WTC11 (cell line): ENCODE measurements at regions not wholly inside any gene's neighbourhood (a gene's known extent, or its start where the extent isn't known, plus 50 kb on each side); places are given as distances from the start of the nearest gene placed in this dataset.

ENCODE experiments used
- ATAC-seq: fragments of 200-7000 bp; cut with Tn5 transposase; 2 replicates; pipeline ENCODE4 v1.10.0; 2021; ENCODE audit warnings: mild to moderate bottlenecking, moderate library complexity
- CTCF ChIA-PET: fragments of 300-600 bp; sonication (Branson Sonifier 250); formaldehyde crosslinking; loops from one replicate; lab custom pipeline; 2021; ENCODE audit warnings: antibody characterized with exemption; lab: Charles Lee
- POLR2A ChIA-PET: fragments of 350-600 bp; sonication (Branson Sonifier 250); formaldehyde crosslinking; loops from one replicate; lab custom pipeline; 2021; ENCODE audit warnings: antibody characterized with exemption; lab: Charles Lee
- DNase-seq: peaks from one replicate; pipeline ENCODE4 v3.0.0; 2021; ENCODE audit warnings: low spot score
- H3K27ac Mint-ChIP-seq: 2 replicates; pipeline ENCODE4 v1.8.0; 2021; ENCODE audit warnings: mixed read lengths
- H3K27me3 Mint-ChIP-seq: 2 replicates; pipeline ENCODE4 v1.8.0; 2021; ENCODE audit warnings: low read depth, mild to moderate bottlenecking, moderate library complexity, mixed read lengths
- H3K36me3 Mint-ChIP-seq: 2 replicates; pipeline ENCODE4 v1.8.0; 2021; ENCODE audit warnings: mixed read lengths
- H3K4me1 Mint-ChIP-seq: 2 replicates; pipeline ENCODE4 v1.8.0; 2022; ENCODE audit warnings: mixed read lengths
- H3K4me3 Mint-ChIP-seq: 2 replicates; pipeline ENCODE4 v1.8.0; 2021; ENCODE audit warnings: mild to moderate bottlenecking, moderate library complexity, mixed read lengths
- H3K9me3 Mint-ChIP-seq: 2 replicates; pipeline ENCODE4 v1.8.0; 2021; ENCODE audit warnings: mixed read lengths
- ESRRA ChIP-seq: sonication (generic); formaldehyde crosslinking; IDR thresholded peaks from 2 replicates; pipeline ENCODE4 v1.8.1; 2022; ENCODE audit warnings: mild to moderate bottlenecking, missing genetic modification reagents, borderline replicate concordance
- GABPB1 ChIP-seq: sonication (generic); formaldehyde crosslinking; IDR thresholded peaks from 2 replicates; pipeline ENCODE4 v1.8.1; 2023; ENCODE audit warnings: mild to moderate bottlenecking, missing genetic modification reagents
- GRHL2 ChIP-seq: fragments of 250-450 bp; sonication (Bioruptor Pico); IDR thresholded peaks from 2 replicates; pipeline ENCODE4 v1.8.0; 2022; ENCODE audit warnings: mild to moderate bottlenecking, moderate library complexity; ENCODE audit not compliant: insufficient replicate concordance, severe bottlenecking
- GTF2I ChIP-seq: fragments of 250-450 bp; sonication (Bioruptor Pico); conservative IDR thresholded peaks from 2 replicates; pipeline ENCODE4 v1.4.0; 2021; ENCODE audit warnings: mild to moderate bottlenecking
- JAZF1 ChIP-seq: fragments of 250-450 bp; sonication (Bioruptor Pico); IDR thresholded peaks from 2 replicates; pipeline ENCODE4 v1.9.0; 2021; ENCODE audit warnings: moderate library complexity, mild to moderate bottlenecking, inconsistent platforms
- OVOL2 ChIP-seq: fragments of 250-450 bp; sonication (Bioruptor Pico); IDR thresholded peaks from 2 replicates; pipeline ENCODE4 v1.9.0; 2021; ENCODE audit warnings: mild to moderate bottlenecking, borderline replicate concordance
- TEAD1 ChIP-seq: sonication (generic); formaldehyde crosslinking; IDR thresholded peaks from 2 replicates; pipeline ENCODE4 v1.8.0; 2022; ENCODE audit warnings: mild to moderate bottlenecking, missing genetic modification reagents
- ZNF219 ChIP-seq: sonication (generic); formaldehyde crosslinking; IDR thresholded peaks from 2 replicates; pipeline ENCODE4 v1.8.0; 2023; ENCODE audit warnings: missing genetic modification reagents, mild to moderate bottlenecking, borderline replicate concordance
- ZNF232 ChIP-seq: sonication (generic); formaldehyde crosslinking; IDR thresholded peaks from 2 replicates; pipeline ENCODE4 v1.8.0; 2022; ENCODE audit warnings: mild to moderate bottlenecking, missing genetic modification reagents
- ZNF317 ChIP-seq: sonication (generic); formaldehyde crosslinking; IDR thresholded peaks from 2 replicates; pipeline ENCODE4 v1.8.1; 2023; ENCODE audit warnings: low read depth, mild to moderate bottlenecking, moderate library complexity, missing genetic modification reagents, borderline replicate concordance
- ZNF396 ChIP-seq: fragments of 250-450 bp; sonication (Bioruptor Pico); IDR thresholded peaks from 2 replicates; pipeline ENCODE4 v1.8.0; 2021; ENCODE audit warnings: mild to moderate bottlenecking, moderate library complexity, borderline replicate concordance
- TF ChIP-seq, protein P1 (sequence below): fragments of 250-450 bp; sonication (Bioruptor Pico); IDR thresholded peaks from 2 replicates; pipeline ENCODE4 v1.9.0; 2021; ENCODE audit warnings: mild to moderate bottlenecking
- TF ChIP-seq, protein P2 (sequence below): sonication (generic); formaldehyde crosslinking; IDR thresholded peaks from 2 replicates; pipeline ENCODE4 v1.8.0; 2023; ENCODE audit warnings: mild to moderate bottlenecking, missing genetic modification reagents
- TF ChIP-seq, protein P3 (sequence below): sonication (generic); formaldehyde crosslinking; conservative IDR thresholded peaks from 2 replicates; pipeline ENCODE4 v1.8.1; 2023; ENCODE audit warnings: mild to moderate bottlenecking, low read depth, missing genetic modification reagents, moderate library complexity
- TF ChIP-seq, protein P4 (sequence below): fragments of 250-450 bp; sonication (Bioruptor Pico); IDR thresholded peaks from 2 replicates; pipeline ENCODE4 v1.9.0; 2021; ENCODE audit warnings: mild to moderate bottlenecking, borderline replicate concordance
- TF ChIP-seq, protein P5 (sequence below): sonication (generic); formaldehyde crosslinking; IDR thresholded peaks from 2 replicates; pipeline ENCODE4 v1.8.0; 2022; ENCODE audit warnings: mild to moderate bottlenecking, missing genetic modification reagents
- TF ChIP-seq, protein P6 (sequence below): sonication (generic); formaldehyde crosslinking; IDR thresholded peaks from 2 replicates; pipeline ENCODE4 v1.8.1; 2023; ENCODE audit warnings: mild to moderate bottlenecking, missing genetic modification reagents, moderate library complexity
- TF ChIP-seq, protein P7 (sequence below): sonication (generic); formaldehyde crosslinking; IDR thresholded peaks from 2 replicates; pipeline ENCODE4 v1.8.0; 2023; ENCODE audit warnings: missing genetic modification reagents, mild to moderate bottlenecking, borderline replicate concordance

DNA sequence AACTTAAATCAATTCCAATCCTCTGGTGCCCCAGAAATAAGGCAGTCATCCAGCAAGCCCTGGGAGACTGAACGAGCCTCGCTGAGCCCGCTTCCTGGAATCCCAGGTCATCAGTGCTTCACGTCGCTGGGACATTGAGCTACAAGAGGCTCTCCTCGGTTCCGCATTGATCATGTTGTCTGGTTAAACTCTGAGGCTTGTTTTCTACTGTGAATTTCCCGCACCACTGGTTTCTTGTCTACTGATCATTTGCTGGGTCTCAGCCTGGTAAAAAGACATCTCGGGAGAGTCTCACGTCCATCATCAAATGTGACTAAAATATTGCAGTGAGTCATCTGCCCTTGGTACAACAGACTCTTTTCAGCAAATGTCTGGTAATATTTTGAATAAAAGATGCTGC is 569.2 kb downstream of the QKI start:
- no peaks in the 10 kb centered on the region; the same call in 1 of the 2 replicates for H3K27me3 Mint-ChIP-seq
- peaks cover 9% of the 10 kb centered on the region for H3K9me3 Mint-ChIP-seq
- H3K4me1 Mint-ChIP-seq, result no peaks in the 10 kb centered on the region; the same call in 1 of the 2 replicates
- CTCF ChIA-PET, result no interaction called here
- POLR2A ChIA-PET, result no interaction called here
- TF ChIP-seq GABPB1 (no peak), TEAD1 (CRISPR knock-in tag) (no peak), ZNF396 (CRISPR knock-in tag) (no peak), GTF2I (no peak), ZNF317 (CRISPR knock-in tag) (no peak), JAZF1 (CRISPR knock-in tag) (no peak), ESRRA (CRISPR knock-in tag) (no peak), OVOL2 (CRISPR knock-in tag) (no peak), ZNF232 (CRISPR knock-in tag) (no peak), ZNF219 (CRISPR knock-in tag) (no peak), GRHL2 (no peak)
- TF ChIP-seq, protein P1, sequence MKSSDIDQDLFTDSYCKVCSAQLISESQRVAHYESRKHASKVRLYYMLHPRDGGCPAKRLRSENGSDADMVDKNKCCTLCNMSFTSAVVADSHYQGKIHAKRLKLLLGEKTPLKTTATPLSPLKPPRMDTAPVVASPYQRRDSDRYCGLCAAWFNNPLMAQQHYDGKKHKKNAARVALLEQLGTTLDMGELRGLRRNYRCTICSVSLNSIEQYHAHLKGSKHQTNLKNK, result no peak
- TF ChIP-seq, protein P2, sequence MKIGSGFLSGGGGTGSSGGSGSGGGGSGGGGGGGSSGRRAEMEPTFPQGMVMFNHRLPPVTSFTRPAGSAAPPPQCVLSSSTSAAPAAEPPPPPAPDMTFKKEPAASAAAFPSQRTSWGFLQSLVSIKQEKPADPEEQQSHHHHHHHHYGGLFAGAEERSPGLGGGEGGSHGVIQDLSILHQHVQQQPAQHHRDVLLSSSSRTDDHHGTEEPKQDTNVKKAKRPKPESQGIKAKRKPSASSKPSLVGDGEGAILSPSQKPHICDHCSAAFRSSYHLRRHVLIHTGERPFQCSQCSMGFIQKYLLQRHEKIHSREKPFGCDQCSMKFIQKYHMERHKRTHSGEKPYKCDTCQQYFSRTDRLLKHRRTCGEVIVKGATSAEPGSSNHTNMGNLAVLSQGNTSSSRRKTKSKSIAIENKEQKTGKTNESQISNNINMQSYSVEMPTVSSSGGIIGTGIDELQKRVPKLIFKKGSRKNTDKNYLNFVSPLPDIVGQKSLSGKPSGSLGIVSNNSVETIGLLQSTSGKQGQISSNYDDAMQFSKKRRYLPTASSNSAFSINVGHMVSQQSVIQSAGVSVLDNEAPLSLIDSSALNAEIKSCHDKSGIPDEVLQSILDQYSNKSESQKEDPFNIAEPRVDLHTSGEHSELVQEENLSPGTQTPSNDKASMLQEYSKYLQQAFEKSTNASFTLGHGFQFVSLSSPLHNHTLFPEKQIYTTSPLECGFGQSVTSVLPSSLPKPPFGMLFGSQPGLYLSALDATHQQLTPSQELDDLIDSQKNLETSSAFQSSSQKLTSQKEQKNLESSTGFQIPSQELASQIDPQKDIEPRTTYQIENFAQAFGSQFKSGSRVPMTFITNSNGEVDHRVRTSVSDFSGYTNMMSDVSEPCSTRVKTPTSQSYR, result no peak
- TF ChIP-seq, protein P3, sequence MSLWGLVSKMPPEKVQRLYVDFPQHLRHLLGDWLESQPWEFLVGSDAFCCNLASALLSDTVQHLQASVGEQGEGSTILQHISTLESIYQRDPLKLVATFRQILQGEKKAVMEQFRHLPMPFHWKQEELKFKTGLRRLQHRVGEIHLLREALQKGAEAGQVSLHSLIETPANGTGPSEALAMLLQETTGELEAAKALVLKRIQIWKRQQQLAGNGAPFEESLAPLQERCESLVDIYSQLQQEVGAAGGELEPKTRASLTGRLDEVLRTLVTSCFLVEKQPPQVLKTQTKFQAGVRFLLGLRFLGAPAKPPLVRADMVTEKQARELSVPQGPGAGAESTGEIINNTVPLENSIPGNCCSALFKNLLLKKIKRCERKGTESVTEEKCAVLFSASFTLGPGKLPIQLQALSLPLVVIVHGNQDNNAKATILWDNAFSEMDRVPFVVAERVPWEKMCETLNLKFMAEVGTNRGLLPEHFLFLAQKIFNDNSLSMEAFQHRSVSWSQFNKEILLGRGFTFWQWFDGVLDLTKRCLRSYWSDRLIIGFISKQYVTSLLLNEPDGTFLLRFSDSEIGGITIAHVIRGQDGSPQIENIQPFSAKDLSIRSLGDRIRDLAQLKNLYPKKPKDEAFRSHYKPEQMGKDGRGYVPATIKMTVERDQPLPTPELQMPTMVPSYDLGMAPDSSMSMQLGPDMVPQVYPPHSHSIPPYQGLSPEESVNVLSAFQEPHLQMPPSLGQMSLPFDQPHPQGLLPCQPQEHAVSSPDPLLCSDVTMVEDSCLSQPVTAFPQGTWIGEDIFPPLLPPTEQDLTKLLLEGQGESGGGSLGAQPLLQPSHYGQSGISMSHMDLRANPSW (CRISPR knock-in tag), result no peak
- TF ChIP-seq, protein P4, sequence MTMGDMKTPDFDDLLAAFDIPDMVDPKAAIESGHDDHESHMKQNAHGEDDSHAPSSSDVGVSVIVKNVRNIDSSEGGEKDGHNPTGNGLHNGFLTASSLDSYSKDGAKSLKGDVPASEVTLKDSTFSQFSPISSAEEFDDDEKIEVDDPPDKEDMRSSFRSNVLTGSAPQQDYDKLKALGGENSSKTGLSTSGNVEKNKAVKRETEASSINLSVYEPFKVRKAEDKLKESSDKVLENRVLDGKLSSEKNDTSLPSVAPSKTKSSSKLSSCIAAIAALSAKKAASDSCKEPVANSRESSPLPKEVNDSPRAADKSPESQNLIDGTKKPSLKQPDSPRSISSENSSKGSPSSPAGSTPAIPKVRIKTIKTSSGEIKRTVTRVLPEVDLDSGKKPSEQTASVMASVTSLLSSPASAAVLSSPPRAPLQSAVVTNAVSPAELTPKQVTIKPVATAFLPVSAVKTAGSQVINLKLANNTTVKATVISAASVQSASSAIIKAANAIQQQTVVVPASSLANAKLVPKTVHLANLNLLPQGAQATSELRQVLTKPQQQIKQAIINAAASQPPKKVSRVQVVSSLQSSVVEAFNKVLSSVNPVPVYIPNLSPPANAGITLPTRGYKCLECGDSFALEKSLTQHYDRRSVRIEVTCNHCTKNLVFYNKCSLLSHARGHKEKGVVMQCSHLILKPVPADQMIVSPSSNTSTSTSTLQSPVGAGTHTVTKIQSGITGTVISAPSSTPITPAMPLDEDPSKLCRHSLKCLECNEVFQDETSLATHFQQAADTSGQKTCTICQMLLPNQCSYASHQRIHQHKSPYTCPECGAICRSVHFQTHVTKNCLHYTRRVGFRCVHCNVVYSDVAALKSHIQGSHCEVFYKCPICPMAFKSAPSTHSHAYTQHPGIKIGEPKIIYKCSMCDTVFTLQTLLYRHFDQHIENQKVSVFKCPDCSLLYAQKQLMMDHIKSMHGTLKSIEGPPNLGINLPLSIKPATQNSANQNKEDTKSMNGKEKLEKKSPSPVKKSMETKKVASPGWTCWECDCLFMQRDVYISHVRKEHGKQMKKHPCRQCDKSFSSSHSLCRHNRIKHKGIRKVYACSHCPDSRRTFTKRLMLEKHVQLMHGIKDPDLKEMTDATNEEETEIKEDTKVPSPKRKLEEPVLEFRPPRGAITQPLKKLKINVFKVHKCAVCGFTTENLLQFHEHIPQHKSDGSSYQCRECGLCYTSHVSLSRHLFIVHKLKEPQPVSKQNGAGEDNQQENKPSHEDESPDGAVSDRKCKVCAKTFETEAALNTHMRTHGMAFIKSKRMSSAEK (CRISPR knock-in tag), result no peak
- TF ChIP-seq, protein P5, sequence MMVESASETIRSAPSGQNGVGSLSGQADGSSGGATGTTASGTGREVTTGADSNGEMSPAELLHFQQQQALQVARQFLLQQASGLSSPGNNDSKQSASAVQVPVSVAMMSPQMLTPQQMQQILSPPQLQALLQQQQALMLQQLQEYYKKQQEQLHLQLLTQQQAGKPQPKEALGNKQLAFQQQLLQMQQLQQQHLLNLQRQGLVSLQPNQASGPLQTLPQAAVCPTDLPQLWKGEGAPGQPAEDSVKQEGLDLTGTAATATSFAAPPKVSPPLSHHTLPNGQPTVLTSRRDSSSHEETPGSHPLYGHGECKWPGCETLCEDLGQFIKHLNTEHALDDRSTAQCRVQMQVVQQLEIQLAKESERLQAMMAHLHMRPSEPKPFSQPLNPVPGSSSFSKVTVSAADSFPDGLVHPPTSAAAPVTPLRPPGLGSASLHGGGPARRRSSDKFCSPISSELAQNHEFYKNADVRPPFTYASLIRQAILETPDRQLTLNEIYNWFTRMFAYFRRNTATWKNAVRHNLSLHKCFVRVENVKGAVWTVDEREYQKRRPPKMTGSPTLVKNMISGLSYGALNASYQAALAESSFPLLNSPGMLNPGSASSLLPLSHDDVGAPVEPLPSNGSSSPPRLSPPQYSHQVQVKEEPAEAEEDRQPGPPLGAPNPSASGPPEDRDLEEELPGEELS (CRISPR knock-in tag), result no peak
- TF ChIP-seq, protein P6, sequence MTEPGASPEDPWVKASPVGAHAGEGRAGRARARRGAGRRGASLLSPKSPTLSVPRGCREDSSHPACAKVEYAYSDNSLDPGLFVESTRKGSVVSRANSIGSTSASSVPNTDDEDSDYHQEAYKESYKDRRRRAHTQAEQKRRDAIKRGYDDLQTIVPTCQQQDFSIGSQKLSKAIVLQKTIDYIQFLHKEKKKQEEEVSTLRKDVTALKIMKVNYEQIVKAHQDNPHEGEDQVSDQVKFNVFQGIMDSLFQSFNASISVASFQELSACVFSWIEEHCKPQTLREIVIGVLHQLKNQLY, result no peak
- TF ChIP-seq, protein P7, sequence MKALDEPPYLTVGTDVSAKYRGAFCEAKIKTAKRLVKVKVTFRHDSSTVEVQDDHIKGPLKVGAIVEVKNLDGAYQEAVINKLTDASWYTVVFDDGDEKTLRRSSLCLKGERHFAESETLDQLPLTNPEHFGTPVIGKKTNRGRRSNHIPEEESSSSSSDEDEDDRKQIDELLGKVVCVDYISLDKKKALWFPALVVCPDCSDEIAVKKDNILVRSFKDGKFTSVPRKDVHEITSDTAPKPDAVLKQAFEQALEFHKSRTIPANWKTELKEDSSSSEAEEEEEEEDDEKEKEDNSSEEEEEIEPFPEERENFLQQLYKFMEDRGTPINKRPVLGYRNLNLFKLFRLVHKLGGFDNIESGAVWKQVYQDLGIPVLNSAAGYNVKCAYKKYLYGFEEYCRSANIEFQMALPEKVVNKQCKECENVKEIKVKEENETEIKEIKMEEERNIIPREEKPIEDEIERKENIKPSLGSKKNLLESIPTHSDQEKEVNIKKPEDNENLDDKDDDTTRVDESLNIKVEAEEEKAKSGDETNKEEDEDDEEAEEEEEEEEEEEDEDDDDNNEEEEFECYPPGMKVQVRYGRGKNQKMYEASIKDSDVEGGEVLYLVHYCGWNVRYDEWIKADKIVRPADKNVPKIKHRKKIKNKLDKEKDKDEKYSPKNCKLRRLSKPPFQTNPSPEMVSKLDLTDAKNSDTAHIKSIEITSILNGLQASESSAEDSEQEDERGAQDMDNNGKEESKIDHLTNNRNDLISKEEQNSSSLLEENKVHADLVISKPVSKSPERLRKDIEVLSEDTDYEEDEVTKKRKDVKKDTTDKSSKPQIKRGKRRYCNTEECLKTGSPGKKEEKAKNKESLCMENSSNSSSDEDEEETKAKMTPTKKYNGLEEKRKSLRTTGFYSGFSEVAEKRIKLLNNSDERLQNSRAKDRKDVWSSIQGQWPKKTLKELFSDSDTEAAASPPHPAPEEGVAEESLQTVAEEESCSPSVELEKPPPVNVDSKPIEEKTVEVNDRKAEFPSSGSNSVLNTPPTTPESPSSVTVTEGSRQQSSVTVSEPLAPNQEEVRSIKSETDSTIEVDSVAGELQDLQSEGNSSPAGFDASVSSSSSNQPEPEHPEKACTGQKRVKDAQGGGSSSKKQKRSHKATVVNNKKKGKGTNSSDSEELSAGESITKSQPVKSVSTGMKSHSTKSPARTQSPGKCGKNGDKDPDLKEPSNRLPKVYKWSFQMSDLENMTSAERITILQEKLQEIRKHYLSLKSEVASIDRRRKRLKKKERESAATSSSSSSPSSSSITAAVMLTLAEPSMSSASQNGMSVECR (CRISPR knock-in tag), result no peak
- no peak overlapping the region for H3K4me3 Mint-ChIP-seq
- no peak overlapping the region for H3K27ac Mint-ChIP-seq
- DNase-seq (no peak), ATAC-seq (no peak)
- peaks cover 4% of the 10 kb centered on the region; the same call in 1 of the 2 replicates for H3K36me3 Mint-ChIP-seq
